OCI-LY7 (cell line): ENCODE measurements at regions not wholly inside any gene's neighbourhood (a gene's known extent, or its start where the extent isn't known, plus 50 kb on each side); places are given as distances from the start of the nearest gene placed in this dataset.
A peak's percentile ranks its signal among the peaks of the same experiment; 100 is the strongest.

ENCODE experiments used
- BruUV-seq: library from RNA; stranded (reverse); fragments of 400-500 nt; replicated peaks from 2 replicates; lab custom pipeline; 2021; lab: Mats Ljungman, UMichigan
- CTCF ChIA-PET: fragments of 300-600 bp; sonication (Branson Sonifier 250); formaldehyde crosslinking; loops from one replicate; lab custom pipeline; 2022; ENCODE audit warnings: antibody characterized with exemption; ENCODE audit not compliant: unreplicated experiment; lab: Charles Lee
- POLR2A ChIA-PET: fragments of 300-600 bp; sonication (Branson Sonifier 250); formaldehyde crosslinking; loops from one replicate; lab custom pipeline; 2022; ENCODE audit warnings: antibody characterized with exemption; lab: Charles Lee
- DNase-seq: peaks from one replicate; pipeline ENCODE4 v3.0.0-alpha.2; 2015; ENCODE audit warnings: low spot score
- H2AFZ ChIP-seq: fragments of 200-600 bp; sonication (generic), shearing (Covaris generic); 2 replicates; pipeline ENCODE4 v1.6.1; 2014; ENCODE audit warnings: mild to moderate bottlenecking, antibody characterized with exemption, low read length, moderate library complexity
- H3K27ac ChIP-seq: fragments of 200-600 bp; sonication (generic); 2 replicates; pipeline ENCODE4 v1.5.1; 2014; ENCODE audit warnings: mixed run types, low read depth, mild to moderate bottlenecking, moderate library complexity, low read length, inconsistent platforms; ENCODE audit not compliant: poor library complexity, severe bottlenecking
- H3K36me3 ChIP-seq: fragments of 200-600 bp; sonication (generic); 2 replicates; pipeline ENCODE4 v1.6.1; 2014; ENCODE audit warnings: mild to moderate bottlenecking, antibody characterized with exemption, low read length, moderate library complexity, mixed read lengths; ENCODE audit not compliant: insufficient read depth
- H3K4me1 ChIP-seq: fragments of 200-600 bp; sonication (generic); 2 replicates; pipeline ENCODE4 v1.5.1; 2014; ENCODE audit warnings: mild to moderate bottlenecking, low read length; ENCODE audit not compliant: insufficient read depth, poor library complexity, severe bottlenecking
- H3K4me2 ChIP-seq: fragments of 200-600 bp; sonication (generic); 2 replicates; pipeline ENCODE4 v1.6.1; 2014; ENCODE audit warnings: mild to moderate bottlenecking, low read length
- H3K4me3 ChIP-seq: fragments of 200-600 bp; sonication (generic); 2 replicates; pipeline ENCODE4 v1.5.1; 2014; ENCODE audit warnings: mild to moderate bottlenecking, low read depth, low read length; ENCODE audit not compliant: poor library complexity, severe bottlenecking
- H3K79me2 ChIP-seq: fragments of 200-600 bp; sonication (generic); 2 replicates; pipeline ENCODE4 v1.6.1; 2016; ENCODE audit warnings: low read depth, mild to moderate bottlenecking, low read length, moderate library complexity, mixed read lengths; ENCODE audit not compliant: insufficient read depth
- H3K9me2 ChIP-seq: fragments of 200-600 bp; sonication (generic); 2 replicates; pipeline ENCODE4 v1.6.1; 2016; ENCODE audit warnings: mild to moderate bottlenecking, low read length, mixed read lengths; ENCODE audit not compliant: insufficient read depth
- H3K9me3 ChIP-seq: fragments of 200-600 bp; sonication (generic); 2 replicates; pipeline ENCODE4 v1.6.1; 2014; ENCODE audit warnings: mild to moderate bottlenecking, mixed run types, low read length, mixed read lengths
- H4K20me1 ChIP-seq: fragments of 200-600 bp; sonication (generic); 2 replicates; pipeline ENCODE4 v1.6.1; 2014; ENCODE audit warnings: mild to moderate bottlenecking, antibody characterized with exemption, low read length, moderate library complexity, mixed read lengths; ENCODE audit not compliant: insufficient read depth
- EZH2phosphoT487 ChIP-seq: fragments of 200-600 bp; sonication (generic); IDR thresholded peaks from 2 replicates; pipeline ENCODE4 v1.6.1; 2018; ENCODE audit warnings: low read depth, borderline replicate concordance, mild to moderate bottlenecking, mixed run types, antibody characterized with exemption, low read length, moderate library complexity, mixed read lengths
- intact Hi-C: fragments of 100-400 bp; cut with micrococcal nuclease; formaldehyde crosslinking; loops from one replicate; pipeline ENCODE4 v1.10.0; 2022; ENCODE audit not compliant: unreplicated experiment
- TF ChIP-seq, protein P1 (sequence below): fragments of 200-600 bp; sonication (generic); conservative IDR thresholded peaks from 2 replicates; pipeline ENCODE4 v1.5.1; 2014; ENCODE audit warnings: mild to moderate bottlenecking, antibody characterized with exemption, low read length, moderate library complexity, mixed read lengths

DNA sequence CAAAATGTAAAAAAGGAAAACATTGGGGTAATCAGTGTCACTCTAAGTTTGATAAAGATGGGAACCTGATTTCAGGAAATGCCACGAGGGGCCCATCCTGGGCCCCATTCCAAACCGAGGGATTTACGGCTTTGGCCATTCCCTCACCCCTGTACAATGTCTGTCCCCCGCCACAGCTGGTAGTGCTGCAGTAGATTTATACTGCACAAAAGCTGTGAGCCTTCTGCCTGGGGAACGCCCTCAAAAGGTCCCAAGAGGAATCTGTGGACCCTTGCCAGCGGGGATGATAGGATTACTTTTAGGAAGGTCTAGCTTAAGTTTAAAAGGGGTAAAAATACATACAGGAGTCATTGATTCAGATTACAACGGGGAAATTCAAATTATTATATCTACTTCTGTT, 173.4 kb upstream of the SGCG start:
- no peaks in the 10 kb centered on the region for H4K20me1 ChIP-seq
- intact Hi-C loops: no loop called here
- H3K27ac ChIP-seq: no peak overlapping the region
- H3K9me2 ChIP-seq: no peaks in the 10 kb centered on the region
- no peaks in the 10 kb centered on the region for H3K79me2 ChIP-seq
- H3K36me3 ChIP-seq: no peaks in the 10 kb centered on the region
- ChIA-PET POLR2A (interaction anchor here (0.7 kb wide), 1 partner anchor 164 kb away, joined by 3 read pairs; no protein-coding TSS in a partner anchor), CTCF (no interaction called here)
- H3K9me3 ChIP-seq: 0 out of 2 replicates have a peak, but pooled peaks cover 3% of the 10 kb centered on the region
- no TSS peak for BruUV-seq
- no peak for TF ChIP-seq EZH2phosphoT487
- TF ChIP-seq, protein P1, sequence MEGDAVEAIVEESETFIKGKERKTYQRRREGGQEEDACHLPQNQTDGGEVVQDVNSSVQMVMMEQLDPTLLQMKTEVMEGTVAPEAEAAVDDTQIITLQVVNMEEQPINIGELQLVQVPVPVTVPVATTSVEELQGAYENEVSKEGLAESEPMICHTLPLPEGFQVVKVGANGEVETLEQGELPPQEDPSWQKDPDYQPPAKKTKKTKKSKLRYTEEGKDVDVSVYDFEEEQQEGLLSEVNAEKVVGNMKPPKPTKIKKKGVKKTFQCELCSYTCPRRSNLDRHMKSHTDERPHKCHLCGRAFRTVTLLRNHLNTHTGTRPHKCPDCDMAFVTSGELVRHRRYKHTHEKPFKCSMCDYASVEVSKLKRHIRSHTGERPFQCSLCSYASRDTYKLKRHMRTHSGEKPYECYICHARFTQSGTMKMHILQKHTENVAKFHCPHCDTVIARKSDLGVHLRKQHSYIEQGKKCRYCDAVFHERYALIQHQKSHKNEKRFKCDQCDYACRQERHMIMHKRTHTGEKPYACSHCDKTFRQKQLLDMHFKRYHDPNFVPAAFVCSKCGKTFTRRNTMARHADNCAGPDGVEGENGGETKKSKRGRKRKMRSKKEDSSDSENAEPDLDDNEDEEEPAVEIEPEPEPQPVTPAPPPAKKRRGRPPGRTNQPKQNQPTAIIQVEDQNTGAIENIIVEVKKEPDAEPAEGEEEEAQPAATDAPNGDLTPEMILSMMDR: no peak
- H3K4me3 ChIP-seq: no peak overlapping the region
- DNase-seq: no peak
- H2AFZ ChIP-seq: no peak overlapping the region
- no peaks in the 10 kb centered on the region for H3K4me1 ChIP-seq
- H3K4me2 ChIP-seq: no peak overlapping the region

DNA sequence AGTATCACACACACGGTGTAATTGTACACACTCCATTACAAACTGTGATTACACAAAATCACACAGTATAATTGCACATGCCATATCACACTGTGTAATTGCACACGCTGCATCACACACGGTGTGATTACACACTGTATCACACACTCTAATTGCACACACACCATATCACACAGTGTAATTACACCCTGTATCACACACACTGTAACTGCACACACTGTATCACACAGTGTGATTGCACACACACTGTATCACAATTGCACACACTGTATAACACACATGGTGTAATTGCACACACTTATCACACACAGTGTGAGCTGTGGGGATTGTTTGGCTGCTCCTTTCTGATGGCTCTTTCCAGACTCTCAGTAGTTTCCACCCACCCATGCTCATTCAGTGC, 162.6 kb upstream of the SGCG start:
- Histone ChIP-seq H3K9me2 (no peaks in the 10 kb centered on the region), H3K27ac (no peak overlapping the region), H3K36me3 (no peaks in the 10 kb centered on the region), H3K4me3 (no peak overlapping the region), H3K4me1 (no peaks in the 10 kb centered on the region), H3K4me2 (no peak overlapping the region), H4K20me1 (no peaks in the 10 kb centered on the region), H2AFZ (no peak overlapping the region), H3K9me3 (no peaks in the 10 kb centered on the region), H3K79me2 (no peaks in the 10 kb centered on the region)
- POLR2A ChIA-PET: no interaction called here
- intact Hi-C loops: no loop called here
- BruUV-seq: no TSS peak
- TF ChIP-seq EZH2phosphoT487: no peak
- TF ChIP-seq, protein P1: no peak
- DNase-seq: no peak
- CTCF ChIA-PET: no interaction called here

DNA sequence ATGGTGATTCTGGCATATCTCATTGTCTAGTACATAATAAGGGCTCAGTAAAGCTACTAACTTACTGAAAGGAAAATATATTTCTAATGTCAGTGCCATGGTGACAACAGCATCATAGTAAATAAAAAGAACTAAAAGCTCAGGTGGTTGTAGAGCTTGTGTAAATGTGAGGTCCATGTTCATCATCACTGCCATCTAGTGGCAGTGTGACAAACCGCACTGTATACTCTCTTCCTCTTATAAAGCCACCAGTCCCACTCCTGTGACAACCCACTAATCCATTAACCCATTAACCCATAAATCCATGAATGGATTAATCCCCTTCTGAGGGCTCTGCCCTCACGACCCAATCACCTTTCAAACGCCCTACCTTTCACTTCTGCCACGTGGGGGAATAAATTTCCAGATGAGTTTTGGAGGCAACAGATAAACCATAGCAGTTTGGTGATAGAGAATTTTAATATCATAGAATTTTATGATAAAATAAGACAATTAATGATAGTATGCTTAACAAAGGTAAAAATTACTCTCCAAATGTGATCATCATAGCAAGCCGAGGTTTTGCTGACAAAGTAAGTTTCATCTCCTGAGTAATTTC, 160.4 kb upstream of the SGCG start:
- Histone ChIP-seq H3K4me2 (no peak overlapping the region), H3K4me1 (no peaks in the 10 kb centered on the region), H3K36me3 (no peaks in the 10 kb centered on the region), H3K9me3 (no peaks in the 10 kb centered on the region), H4K20me1 (no peaks in the 10 kb centered on the region), H3K79me2 (no peaks in the 10 kb centered on the region), H3K27ac (no peak overlapping the region), H2AFZ (no peak overlapping the region), H3K9me2 (no peaks in the 10 kb centered on the region), H3K4me3 (no peak overlapping the region)
- ChIA-PET POLR2A (interaction anchor here (0.5 kb wide), 1 partner anchor 216 kb away, joined by 3 read pairs; no protein-coding TSS in a partner anchor), CTCF (interaction anchor here (1.0 kb wide), 1 partner anchor 217 kb away, joined by 3 read pairs; no protein-coding TSS in a partner anchor)
- intact Hi-C loops: loop anchor here (1.0 kb wide), 1 partner anchor 219 kb away; no protein-coding TSS in a partner anchor
- TF ChIP-seq, protein P1: peak; percentile 90
- no peak for TF ChIP-seq EZH2phosphoT487
- BruUV-seq: no TSS peak
- DNase-seq: peak; percentile 58
